PC-9 (cell line): ENCODE measurements at regions not wholly inside any gene's neighbourhood (a gene's known extent, or its start where the extent isn't known, plus 50 kb on each side); places are given as distances from the start of the nearest gene placed in this dataset.

ENCODE experiments used
- EZH2 ChIP-seq: fragments of 200-600 bp; sonication (generic); IDR thresholded peaks from 2 replicates; pipeline ENCODE4 v1.8.0; 2017; ENCODE audit warnings: antibody characterized with exemption, low read depth
- TF ChIP-seq, protein P1 (sequence below): fragments of 200-600 bp; sonication (generic); conservative IDR thresholded peaks from 2 replicates; pipeline ENCODE4 v1.6.1; 2017; ENCODE audit warnings: mixed run types, antibody characterized with exemption, mild to moderate bottlenecking, moderate library complexity

DNA sequence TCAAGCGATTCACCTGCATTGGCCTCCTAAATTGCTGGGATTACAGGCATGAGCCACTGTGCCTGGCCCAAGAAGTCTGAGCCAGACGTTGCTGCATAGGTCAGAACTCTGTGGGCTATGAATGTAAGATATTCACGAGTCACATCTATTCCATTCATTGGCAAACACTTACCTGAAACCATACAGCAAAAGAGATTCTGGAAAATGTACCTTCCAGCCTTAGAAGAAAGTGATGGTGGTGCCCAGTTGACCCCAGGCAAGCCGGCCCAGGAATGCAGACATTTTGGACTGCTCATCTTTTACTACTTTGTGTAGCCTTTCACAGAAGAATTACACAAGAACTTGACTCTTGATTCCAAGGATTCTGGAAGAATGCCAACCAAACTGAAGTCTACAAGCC, 135.6 kb upstream of the N4BP1 start:
- TF ChIP-seq, protein P1, sequence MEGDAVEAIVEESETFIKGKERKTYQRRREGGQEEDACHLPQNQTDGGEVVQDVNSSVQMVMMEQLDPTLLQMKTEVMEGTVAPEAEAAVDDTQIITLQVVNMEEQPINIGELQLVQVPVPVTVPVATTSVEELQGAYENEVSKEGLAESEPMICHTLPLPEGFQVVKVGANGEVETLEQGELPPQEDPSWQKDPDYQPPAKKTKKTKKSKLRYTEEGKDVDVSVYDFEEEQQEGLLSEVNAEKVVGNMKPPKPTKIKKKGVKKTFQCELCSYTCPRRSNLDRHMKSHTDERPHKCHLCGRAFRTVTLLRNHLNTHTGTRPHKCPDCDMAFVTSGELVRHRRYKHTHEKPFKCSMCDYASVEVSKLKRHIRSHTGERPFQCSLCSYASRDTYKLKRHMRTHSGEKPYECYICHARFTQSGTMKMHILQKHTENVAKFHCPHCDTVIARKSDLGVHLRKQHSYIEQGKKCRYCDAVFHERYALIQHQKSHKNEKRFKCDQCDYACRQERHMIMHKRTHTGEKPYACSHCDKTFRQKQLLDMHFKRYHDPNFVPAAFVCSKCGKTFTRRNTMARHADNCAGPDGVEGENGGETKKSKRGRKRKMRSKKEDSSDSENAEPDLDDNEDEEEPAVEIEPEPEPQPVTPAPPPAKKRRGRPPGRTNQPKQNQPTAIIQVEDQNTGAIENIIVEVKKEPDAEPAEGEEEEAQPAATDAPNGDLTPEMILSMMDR = no peak
- no peak for TF ChIP-seq EZH2
